Heart left ventricle (tissue), 13 donors: ENCODE measurements at regions not wholly inside any gene's neighbourhood (a gene's known extent, or its start where the extent isn't known, plus 50 kb on each side); places are given as distances from the start of the nearest gene placed in this dataset.

Experiments
- POLR2A ChIP-seq, 2 donors: fragments of 450-650 bp; IDR thresholded peaks; one replicate each; pipeline ENCODE4 v1.6.1; 2017; ENCODE audit warnings: antibody characterized with exemption in 2 of 2, mild to moderate bottlenecking in 2 of 2, moderate library complexity in 2 of 2
- TF ChIP-seq, protein P1 (sequence below), 12 donors: fragments of 200-600 bp; sonication (generic) in 4 of 12; IDR thresholded peaks; one replicate each; pipeline versions ENCODE4 v1.5.0 to v1.8.0; 2018 to 2022; ENCODE audit warnings: antibody characterized with exemption in 12 of 12, mild to moderate bottlenecking in 5 of 12
- donor health status: ischemic (EF 13 %, LVEDD 7.1; RV severe dilation, severe dysfunction).
- donor health status: DM: no; HTN: yes; CAD: no.
- donor health status: DM: no; HTN: no; CAD: no.
- donor health status: ischemic (EF 25% LVEDD 6.9; RV normal size, moderate dysfunction).
- donor health status: ischemic (EF 25% LVEDD 5.7; RV mildly dilated, moderate dysfunction).
- donor health status: ischemic (EF 35%, LVEDD 5.7; RV mildly dilated, moderate dysfunction).
- donor health status: nonischemic (EF 11% LVEDD 7.7; RV severe dilation, severe dysfunction).
- donor health status: DM: yes; HTN: yes; CAD: no.
- donor health status: PGD.
- donor health status: ischemic (EF 29% LVEDD 5.4; RV normal size, mild dysfunction).
- donor health status: nonischemic (EF 23%, LVEDD 6.1; RV moderate dilation, normal function).

DNA sequence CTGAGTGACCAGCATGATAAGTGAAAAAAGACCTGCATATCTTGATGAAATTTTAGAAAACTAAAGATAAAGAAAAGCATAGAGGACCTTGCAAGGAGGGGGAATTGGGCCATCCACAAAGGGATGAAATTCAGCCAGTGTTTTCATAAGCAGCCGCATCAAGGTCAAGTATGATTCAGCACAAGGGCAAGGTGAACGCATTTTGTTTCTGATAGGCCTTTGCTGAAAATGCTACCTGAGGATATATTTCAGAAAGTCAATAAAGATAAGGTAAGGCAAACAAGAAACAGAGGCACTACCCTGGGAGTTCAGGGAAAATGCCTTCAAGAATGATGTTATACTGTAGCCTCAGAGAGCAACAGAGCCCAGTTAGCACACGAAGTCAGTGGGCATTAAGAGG, 55.0 kb upstream of the SHH start:
- TF ChIP-seq, protein P1, sequence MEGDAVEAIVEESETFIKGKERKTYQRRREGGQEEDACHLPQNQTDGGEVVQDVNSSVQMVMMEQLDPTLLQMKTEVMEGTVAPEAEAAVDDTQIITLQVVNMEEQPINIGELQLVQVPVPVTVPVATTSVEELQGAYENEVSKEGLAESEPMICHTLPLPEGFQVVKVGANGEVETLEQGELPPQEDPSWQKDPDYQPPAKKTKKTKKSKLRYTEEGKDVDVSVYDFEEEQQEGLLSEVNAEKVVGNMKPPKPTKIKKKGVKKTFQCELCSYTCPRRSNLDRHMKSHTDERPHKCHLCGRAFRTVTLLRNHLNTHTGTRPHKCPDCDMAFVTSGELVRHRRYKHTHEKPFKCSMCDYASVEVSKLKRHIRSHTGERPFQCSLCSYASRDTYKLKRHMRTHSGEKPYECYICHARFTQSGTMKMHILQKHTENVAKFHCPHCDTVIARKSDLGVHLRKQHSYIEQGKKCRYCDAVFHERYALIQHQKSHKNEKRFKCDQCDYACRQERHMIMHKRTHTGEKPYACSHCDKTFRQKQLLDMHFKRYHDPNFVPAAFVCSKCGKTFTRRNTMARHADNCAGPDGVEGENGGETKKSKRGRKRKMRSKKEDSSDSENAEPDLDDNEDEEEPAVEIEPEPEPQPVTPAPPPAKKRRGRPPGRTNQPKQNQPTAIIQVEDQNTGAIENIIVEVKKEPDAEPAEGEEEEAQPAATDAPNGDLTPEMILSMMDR (IDR thresholded peaks at IDR 0.05) = no peak
- no peak for TF ChIP-seq POLR2A (IDR thresholded peaks at IDR 0.05)
